H1 (cell line): ENCODE measurements at regions not wholly inside any gene's neighbourhood (a gene's known extent, or its start where the extent isn't known, plus 50 kb on each side); places are given as distances from the start of the nearest gene placed in this dataset.

Source experiments
- CTCF ChIA-PET: fragments of 300-600 bp; sonication (Branson Sonifier 250); formaldehyde crosslinking; loops from one replicate; lab custom pipeline; 2021; ENCODE audit not compliant: partially characterized antibody; lab: Charles Lee
- POLR2A ChIA-PET: fragments of 300-600 bp; sonication (Branson Sonifier 250); formaldehyde crosslinking; loops from one replicate; lab custom pipeline; 2021; ENCODE audit warnings: inconsistent platforms; ENCODE audit not compliant: partially characterized antibody; lab: Charles Lee
- DNase-seq, 2 experiments: peaks; one replicate each; pipeline versions ENCODE4 v3.0.0 to v3.0.0-alpha.2; 2010 to 2022; ENCODE audit warnings: low spot score in 2 of 2, low read depth in 1 of 2, mixed read lengths in 1 of 2
- FAIRE-seq: peaks from 2 replicates; lab custom pipeline; 2011; peaks lifted over from hg19 to GRCh38; lab: Jason Lieb, UNC
- H2AFZ ChIP-seq: 2 replicates; pipeline ENCODE4 v1.8.1; 2012; ENCODE audit warnings: low read length, inconsistent platforms
- H2AK5ac ChIP-seq: 2 replicates; pipeline ENCODE4 v1.6.1; 2013; ENCODE audit warnings: low read depth, low read length
- H2BK120ac ChIP-seq: replicated peaks from 2 replicates; pipeline ENCODE3; 2013; ENCODE audit warnings: low read depth, low read length, inconsistent platforms
- H2BK12ac ChIP-seq: 2 replicates; pipeline ENCODE4 v1.6.1; 2013; ENCODE audit warnings: low read depth, low read length
- H2BK15ac ChIP-seq: 2 replicates; pipeline ENCODE4 v1.6.1; 2013; ENCODE audit warnings: low read length
- H2BK20ac ChIP-seq: 2 replicates; pipeline ENCODE4 v1.6.1; 2013; ENCODE audit warnings: low read length
- H2BK5ac ChIP-seq: 2 replicates; pipeline ENCODE4 v1.6.1; 2013; ENCODE audit warnings: low read depth, low read length
- H3K14ac ChIP-seq: 2 replicates; pipeline ENCODE4 v1.6.1; 2013; ENCODE audit warnings: inconsistent platforms; ENCODE audit not compliant: insufficient read length
- H3K18ac ChIP-seq: 2 replicates; pipeline ENCODE4 v1.6.1; 2013; ENCODE audit warnings: low read length; ENCODE audit errors: extremely low read depth
- H3K23ac ChIP-seq: 2 replicates; pipeline ENCODE4 v1.6.1; 2013; ENCODE audit warnings: inconsistent platforms; ENCODE audit not compliant: insufficient read length
- H3K23me2 ChIP-seq: 2 replicates; pipeline ENCODE4 v1.6.1; 2013; ENCODE audit warnings: low read depth, low read length
- H3K27ac ChIP-seq: 2 replicates; pipeline ENCODE4 v1.6.1; 2011; ENCODE audit warnings: low read depth, low read length, inconsistent platforms
- H3K27me3 ChIP-seq, 4 experiments: replicated peaks in 1 of 4; 1 replicate in 1 of 4; 2 replicates in 3 of 4; pipeline versions ENCODE4 v1.6.1 to v1.8.1; 2011 to 2013; ENCODE audit warnings: low read length in 3 of 4, mild to moderate bottlenecking in 3 of 4, inconsistent platforms in 2 of 4, mixed read lengths in 2 of 4, moderate library complexity in 1 of 4; ENCODE audit not compliant: control insufficient read depth in 3 of 4, insufficient read depth in 3 of 4; ENCODE audit errors: extremely low read depth in 1 of 4
- H3K36me3 ChIP-seq, 4 experiments: 2 replicates each; pipeline versions ENCODE4 v1.6.1 to v1.8.1; 2011 to 2013; ENCODE audit warnings: mild to moderate bottlenecking in 4 of 4, low read length in 3 of 4, moderate library complexity in 2 of 4, control low read depth in 1 of 4, inconsistent platforms in 1 of 4; ENCODE audit not compliant: insufficient read depth in 4 of 4, control insufficient read depth in 2 of 4
- H3K4ac ChIP-seq: replicated peaks from 2 replicates; pipeline ENCODE3; 2013; ENCODE audit warnings: low read length, low read depth, mixed read lengths, inconsistent platforms; ENCODE audit not compliant: insufficient read length
- H3K4me1 ChIP-seq, 4 experiments: replicated peaks in 1 of 4; 1 replicate in 1 of 4; 2 replicates in 3 of 4; pipeline versions ENCODE4 v1.6.1 to v1.8.1; 2011 to 2013; ENCODE audit warnings: low read length in 3 of 4, inconsistent platforms in 2 of 4, mixed read lengths in 1 of 4; ENCODE audit not compliant: insufficient read depth in 4 of 4, control insufficient read depth in 3 of 4
- H3K4me2 ChIP-seq, 2 experiments: 2 replicates each; pipeline versions ENCODE4 v1.6.1 to v1.8.1; 2011 to 2013; ENCODE audit warnings: low read depth in 2 of 2, low read length in 2 of 2, control low read depth in 1 of 2, inconsistent platforms in 1 of 2, mild to moderate bottlenecking in 1 of 2; ENCODE audit not compliant: insufficient read depth in 1 of 2
- H3K4me3 ChIP-seq, 4 experiments: fragments of 200-600, 300-600 bp in 1 of 4; sonication (generic), shearing (Covaris generic), sonication (Bioruptor Twin) in 1 of 4; 2 replicates each; pipeline versions ENCODE4 v1.5.1 to v1.8.1; 2011 to 2016; ENCODE audit warnings: low read length in 4 of 4, low read depth in 3 of 4, control low read depth in 2 of 4, inconsistent platforms in 2 of 4, mild to moderate bottlenecking in 2 of 4, mixed read lengths in 1 of 4, moderate library complexity in 1 of 4; ENCODE audit not compliant: insufficient read depth in 2 of 4; ENCODE audit errors: extremely low read depth in 1 of 4
- H3K56ac ChIP-seq: replicated peaks from 2 replicates; pipeline ENCODE3; 2013; ENCODE audit warnings: low read depth, mild to moderate bottlenecking, mixed read lengths, low read length, inconsistent platforms; ENCODE audit not compliant: insufficient read length
- H3K79me1 ChIP-seq: 2 replicates; pipeline ENCODE4 v1.6.1; 2013; ENCODE audit warnings: low read depth, low read length, control low read depth
- H3K79me2 ChIP-seq, 2 experiments: 2 replicates each; pipeline versions ENCODE4 v1.6.1 to v1.8.1; 2012 to 2013; ENCODE audit warnings: low read length in 2 of 2, mild to moderate bottlenecking in 2 of 2, inconsistent platforms in 1 of 2; ENCODE audit not compliant: insufficient read depth in 2 of 2, control insufficient read depth in 1 of 2
- H3K9ac ChIP-seq, 4 experiments: replicated peaks in 1 of 4; 1 replicate in 1 of 4; 2 replicates in 3 of 4; pipeline versions ENCODE4 v1.6.1 to v1.8.1; 2011 to 2013; ENCODE audit warnings: low read depth in 3 of 4, low read length in 3 of 4, control low read depth in 2 of 4, mild to moderate bottlenecking in 2 of 4, moderate library complexity in 2 of 4, inconsistent platforms in 1 of 4; ENCODE audit errors: extremely low read depth in 1 of 4
- H3K9me3 ChIP-seq, 2 experiments: 2 replicates each; pipeline versions ENCODE4 v1.6.1 to v1.8.1; 2012 to 2013; ENCODE audit warnings: mild to moderate bottlenecking in 2 of 2, moderate library complexity in 2 of 2, control low read depth in 1 of 2, inconsistent platforms in 1 of 2, low read depth in 1 of 2, low read length in 1 of 2, mixed read lengths in 1 of 2; ENCODE audit not compliant: insufficient read depth in 2 of 2
- H4K20me1 ChIP-seq, 2 experiments: replicated peaks in 1 of 2; 2 replicates each; pipeline versions ENCODE3 to v1.8.1; 2011 to 2013; ENCODE audit warnings: inconsistent platforms in 2 of 2, low read length in 2 of 2, mild to moderate bottlenecking in 1 of 2; ENCODE audit not compliant: insufficient read depth in 2 of 2, control insufficient read depth in 1 of 2
- H4K5ac ChIP-seq: 2 replicates; pipeline ENCODE4 v1.6.1; 2013; ENCODE audit warnings: low read length, low read depth, mixed read lengths, inconsistent platforms; ENCODE audit not compliant: insufficient read length
- H4K8ac ChIP-seq: 2 replicates; pipeline ENCODE4 v1.8.0; 2013; ENCODE audit warnings: mild to moderate bottlenecking, moderate library complexity, low read length, inconsistent platforms; ENCODE audit not compliant: insufficient read depth; ENCODE audit errors: extremely low read depth
- H4K91ac ChIP-seq: replicated peaks from 2 replicates; pipeline ENCODE3; 2013; ENCODE audit warnings: low read length, mixed read lengths, inconsistent platforms; ENCODE audit not compliant: insufficient read length
- EP300 ChIP-seq, 2 experiments: IDR thresholded peaks; 1 replicate in 1 of 2; 2 replicates in 1 of 2; pipeline ENCODE4 v1.6.1; 2011 to 2012; ENCODE audit warnings: low read depth in 2 of 2, low read length in 2 of 2, mild to moderate bottlenecking in 2 of 2, borderline replicate concordance in 1 of 2, inconsistent platforms in 1 of 2, moderate library complexity in 1 of 2
- KDM5A ChIP-seq: fragments of 200-600 bp; IDR thresholded peaks from 2 replicates; pipeline ENCODE4 v1.7.1; 2012; ENCODE audit warnings: mild to moderate bottlenecking, low read length, inconsistent platforms, mixed read lengths
- SIX5 ChIP-seq: IDR thresholded peaks from 2 replicates; pipeline ENCODE4 v1.6.1; 2011; ENCODE audit warnings: mild to moderate bottlenecking, low read depth, low read length
- TAF1 ChIP-seq: IDR thresholded peaks from 2 replicates; pipeline ENCODE4 v1.6.1; 2011; ENCODE audit warnings: mild to moderate bottlenecking, low read depth, low read length
- WGBS, 2 experiments: shearing (Covaris generic) in 1 of 2; methylation state at CpG; one replicate each; pipeline versions ENCODE4 v1.1.6 to v1.1.7; 2013 to 2015; ENCODE audit warnings: low lambda C conversion rate in 2 of 2, mixed read lengths in 2 of 2, inconsistent platforms in 1 of 2, low coverage in 1 of 2, missing lambda C conversion rate in 1 of 2; ENCODE audit not compliant: insufficient replicate concordance in 2 of 2, insufficient coverage in 1 of 2, insufficient read length in 1 of 2; ENCODE audit errors: extremely low coverage in 1 of 2, missing lambda C conversion rate in 1 of 2; 5-methylcytosine and 5-hydroxymethylcytosine counted together

DNA sequence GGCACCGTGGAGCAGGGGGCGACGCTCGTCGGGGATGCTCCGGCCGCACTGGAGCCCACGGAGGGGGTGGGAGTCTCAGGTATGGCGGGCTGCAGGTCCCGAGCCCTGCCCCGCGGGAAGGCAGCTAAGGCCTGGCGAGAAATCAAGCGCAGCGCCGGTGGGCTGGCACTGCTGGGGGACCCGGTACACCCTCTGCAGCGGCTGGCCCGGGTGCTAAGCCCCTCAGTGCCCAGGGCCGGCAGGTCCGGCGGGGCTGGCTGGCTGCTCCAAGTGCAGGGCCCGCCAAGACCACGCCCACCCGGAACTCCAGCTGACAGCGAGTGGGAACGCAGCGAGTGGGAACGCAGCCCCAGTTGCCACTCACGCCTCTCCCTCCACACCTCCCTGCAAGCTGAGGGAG, 676.4 kb downstream of the SI start:
- no peaks in the 10 kb centered on the region for H3K79me1 ChIP-seq
- POLR2A ChIA-PET, result no interaction called here
- H3K36me3 ChIP-seq, result no peaks in the 10 kb centered on the region
- no peak overlapping the region for H2BK15ac ChIP-seq
- no peaks in the 10 kb centered on the region for H3K79me2 ChIP-seq
- no peak overlapping the region for H2AK5ac ChIP-seq
- no peak overlapping the region for H4K5ac ChIP-seq
- TF ChIP-seq SIX5 (no peak), TAF1 (no peak), KDM5A (no peak), EP300 (IDR thresholded peaks at IDR 0.05; ENCODE audit: borderline replicate concordance in 1 of 2, low read depth in 2 of 2, low read length in 2 of 2) (no peak)
- TF ChIP-seq, all 59 proteins: peak for 0
- H2BK120ac ChIP-seq, result no peak overlapping the region
- no peaks in the 10 kb centered on the region for H4K20me1 ChIP-seq
- no peak overlapping the region for H2BK20ac ChIP-seq
- H3K4me1 ChIP-seq, result no peaks in the 10 kb centered on the region
- H3K4me3 ChIP-seq, result no peak overlapping the region
- H2BK12ac ChIP-seq, result no peak overlapping the region
- H3K23ac ChIP-seq, result no peak overlapping the region
- H3K14ac ChIP-seq, result no peak overlapping the region
- FAIRE-seq (no peak), DNase-seq (no peak)
- H3K18ac ChIP-seq, result no peak overlapping the region
- CTCF ChIA-PET, result interaction anchor here (0.6 to 1.4 kb wide), 3 partner anchors 9 to 184 kb away, joined by 3 to 5 read pairs (median 3); no protein-coding TSS in a partner anchor
- no peak overlapping the region for H3K4ac ChIP-seq
- H3K9ac ChIP-seq, result no peak overlapping the region
- no peak overlapping the region for H3K27ac ChIP-seq
- no peak overlapping the region for H4K91ac ChIP-seq
- no peak overlapping the region for H3K56ac ChIP-seq
- H2BK5ac ChIP-seq, result no peak overlapping the region
- H4K8ac ChIP-seq, result no peak overlapping the region
- no peak overlapping the region for H3K4me2 ChIP-seq
- no peaks in the 10 kb centered on the region for H3K27me3 ChIP-seq
- no peak overlapping the region for H2AFZ ChIP-seq
- H3K23me2 ChIP-seq, result no peaks in the 10 kb centered on the region
- WGBS, 2 experiments, result 87% methylated on average over 15 of the region's 30 CpGs; no CpG with 5 or more reads in 1 of the 2 experiments
- H3K9me3 ChIP-seq, result no peaks in the 10 kb centered on the region
